K562 (cell line): ENCODE measurements at regions not wholly inside any gene's neighbourhood (a gene's known extent, or its start where the extent isn't known, plus 50 kb on each side); places are given as distances from the start of the nearest gene placed in this dataset.

Source experiments
- ATAC-seq: fragments of 200-7000 bp; cut with Tn5 transposase; 3 replicates; pipeline ENCODE4 v1.9.1; 2020; ENCODE audit warnings: moderate library complexity
- BruUV-seq: library from RNA; stranded (reverse); fragments of 400-500 nt; replicated peaks from 2 replicates; lab custom pipeline; 2021; lab: Mats Ljungman, UMichigan
- CTCF ChIA-PET: fragments of 300-600 bp; formaldehyde crosslinking; extraction: SDS; loops from one replicate; lab custom pipeline; 2021; ENCODE audit warnings: low intra/inter-chr PET ratio; lab: Yijun Ruan, JAX
- POLR2A ChIA-PET: fragments of 300-600, 350-650 bp; sonication (Branson Sonifier 250); formaldehyde crosslinking; extraction: SDS; loops from one replicate; lab custom pipeline; 2021; ENCODE audit warnings: antibody characterized with exemption, inconsistent platforms; lab: Yijun Ruan, JAX
- DNase-seq, 4 experiments: peaks; one replicate each; pipeline versions ENCODE4 v3.0.0 to v3.0.0-alpha.2; 2011 to 2018; ENCODE audit warnings: low spot score in 3 of 4, mixed read lengths in 3 of 4; ENCODE audit errors: extremely low read depth in 1 of 4
- FAIRE-seq: peaks from 2 replicates; lab custom pipeline; 2011; peaks lifted over from hg19 to GRCh38; lab: Jason Lieb, UNC
- H2AFZ ChIP-seq: 2 replicates; pipeline ENCODE4 v1.6.0; 2011; ENCODE audit warnings: low read depth, low read length, control low read depth, inconsistent platforms
- H3K27ac ChIP-seq: fragments of 200-600 bp; 3 replicates; pipeline ENCODE4 v1.8.0; 2011; ENCODE audit warnings: low read depth, mild to moderate bottlenecking, control low read depth, inconsistent platforms, low read length, moderate library complexity, mixed read lengths; ENCODE audit errors: extremely low read depth
- H3K27me3 ChIP-seq, 2 experiments: fragments of 300-600 bp in 1 of 2; 2 replicates in 1 of 2; 3 replicates in 1 of 2; pipeline versions ENCODE4 v1.6.0 to v1.8.0; 2011; ENCODE audit warnings: inconsistent platforms in 2 of 2, low read length in 2 of 2, mild to moderate bottlenecking in 1 of 2, mixed read lengths in 1 of 2, moderate library complexity in 1 of 2; ENCODE audit not compliant: control insufficient read depth in 2 of 2, insufficient read depth in 2 of 2
- H3K36me3 ChIP-seq: fragments of 300-600 bp; 3 replicates; pipeline ENCODE4 v1.8.0; 2011; ENCODE audit warnings: mild to moderate bottlenecking, low read length, inconsistent platforms; ENCODE audit not compliant: control insufficient read depth, insufficient read depth
- H3K4me1 ChIP-seq, 2 experiments: fragments of 200-600 bp in 1 of 2; replicated peaks in 1 of 2; 2 replicates in 1 of 2; 3 replicates in 1 of 2; pipeline versions ENCODE4 v1.5.1 to v1.8.0; 2011; ENCODE audit warnings: inconsistent platforms in 2 of 2, low read length in 2 of 2, mild to moderate bottlenecking in 1 of 2, mixed read lengths in 1 of 2, moderate library complexity in 1 of 2; ENCODE audit not compliant: control insufficient read depth in 2 of 2, insufficient read depth in 2 of 2
- H3K4me2 ChIP-seq: 2 replicates; pipeline ENCODE4 v1.6.1; 2011; ENCODE audit warnings: low read length, control low read depth, inconsistent platforms, mixed read lengths; ENCODE audit not compliant: insufficient read depth
- H3K4me3 ChIP-seq: fragments of 200-600 bp; sonication (generic), shearing (Covaris generic); 2 replicates; pipeline ENCODE4 v1.5.1; 2016; ENCODE audit warnings: control low read depth, inconsistent platforms
- H3K79me2 ChIP-seq: fragments of 200-600 bp; 3 replicates; pipeline ENCODE4 v1.8.0; 2011; ENCODE audit warnings: low read length, inconsistent platforms; ENCODE audit not compliant: control insufficient read depth, insufficient read depth
- H3K9ac ChIP-seq, 2 experiments: 2 replicates each; pipeline versions ENCODE4 v1.6.0 to v1.6.1; 2011; ENCODE audit warnings: low read depth in 2 of 2, low read length in 2 of 2, control low read depth in 1 of 2, inconsistent platforms in 1 of 2, mild to moderate bottlenecking in 1 of 2, mixed read lengths in 1 of 2; ENCODE audit not compliant: insufficient read depth in 1 of 2
- H3K9me1 ChIP-seq: one replicate; pipeline ENCODE4 v1.6.0; 2011; ENCODE audit warnings: inconsistent platforms, mild to moderate bottlenecking, low read length, moderate library complexity; ENCODE audit not compliant: control insufficient read depth, insufficient read depth
- H3K9me3 ChIP-seq: replicated peaks from 2 replicates; pipeline ENCODE4 v1.5.1; 2011; ENCODE audit warnings: low read depth, low read length, inconsistent platforms; ENCODE audit not compliant: control insufficient read depth, insufficient read depth
- H4K20me1 ChIP-seq: replicated peaks from 2 replicates; pipeline ENCODE4 v1.6.1; 2011; ENCODE audit warnings: low read length, inconsistent platforms, mixed read lengths; ENCODE audit not compliant: control insufficient read depth, insufficient read depth
- CBX3 ChIP-seq, 2 experiments: IDR thresholded peaks; 1 replicate in 1 of 2; 2 replicates in 1 of 2; pipeline ENCODE4 v1.6.1; 2012; ENCODE audit warnings: inconsistent platforms in 2 of 2, low read length in 2 of 2, borderline replicate concordance in 1 of 2, control low read depth in 1 of 2
- CHD2 ChIP-seq: IDR thresholded peaks from 2 replicates; pipeline ENCODE4 v1.6.1; 2011; ENCODE audit warnings: low read depth, low read length
- ETV5 ChIP-seq: sonication (generic); formaldehyde crosslinking; IDR thresholded peaks from 2 replicates; pipeline ENCODE4 v1.4.0; 2020; ENCODE audit warnings: low read depth, mild to moderate bottlenecking, missing genetic modification reagents
- FOXA1 ChIP-seq: fragments of 450-650 bp; IDR thresholded peaks from 2 replicates; pipeline ENCODE4 v1.6.1; 2016; ENCODE audit warnings: mild to moderate bottlenecking, borderline replicate concordance
- GABPB1 ChIP-seq: sonication (generic); formaldehyde crosslinking; IDR thresholded peaks from 2 replicates; pipeline ENCODE4 v1.8.0; 2022; ENCODE audit warnings: mild to moderate bottlenecking, missing genetic modification reagents
- RBM15 ChIP-seq: fragments of 200-400 bp; formaldehyde crosslinking; IDR thresholded peaks from 2 replicates; pipeline ENCODE4 v1.6.1; 2018; ENCODE audit warnings: mild to moderate bottlenecking, low read length, moderate library complexity; ENCODE audit not compliant: insufficient read depth
- RFX1 ChIP-seq: fragments of 450-650 bp; IDR thresholded peaks from 2 replicates; pipeline ENCODE4 v1.6.1; 2016; ENCODE audit warnings: mild to moderate bottlenecking, moderate library complexity
- ZNF133 ChIP-seq: fragments of 250-450 bp; sonication (Bioruptor Pico); IDR thresholded peaks from 2 replicates; pipeline ENCODE4 v1.4.0; 2020; ENCODE audit warnings: mild to moderate bottlenecking
- ZNF507 ChIP-seq: conservative IDR thresholded peaks from 2 replicates; pipeline ENCODE4 v1.6.1; 2017; ENCODE audit warnings: missing genetic modification characterization, missing compliant biosample characterization
- WGBS: fragments of 100-300 bp; shearing (Covaris generic); methylation state at CpG from one replicate; pipeline ENCODE4 v1.1.6; 2016; ENCODE audit warnings: low coverage, mixed read lengths; ENCODE audit not compliant: insufficient coverage; ENCODE audit errors: missing lambda C conversion rate; 5-methylcytosine and 5-hydroxymethylcytosine counted together
- in situ Hi-C: fragments of 300-500 bp; cut with MboI; formaldehyde crosslinking; loops from 4 replicates; pipeline ENCODE4 v1.15.0; 2018; ENCODE audit warnings: inconsistent platforms, mixed read lengths
- intact Hi-C: fragments of 100-400 bp; cut with micrococcal nuclease; formaldehyde crosslinking; loops from 2 replicates; pipeline ENCODE4 v1.14.2; 2022
- TF ChIP-seq, protein P1 (sequence below): fragments of 250-450 bp; sonication (Bioruptor Pico); IDR thresholded peaks from 2 replicates; pipeline ENCODE4 v1.5.0; 2021; ENCODE audit warnings: mild to moderate bottlenecking, moderate library complexity
- TF ChIP-seq, protein P2 (sequence below): fragments of 450-650 bp; IDR thresholded peaks from 2 replicates; pipeline ENCODE4 v1.6.1; 2016; ENCODE audit warnings: mild to moderate bottlenecking

DNA sequence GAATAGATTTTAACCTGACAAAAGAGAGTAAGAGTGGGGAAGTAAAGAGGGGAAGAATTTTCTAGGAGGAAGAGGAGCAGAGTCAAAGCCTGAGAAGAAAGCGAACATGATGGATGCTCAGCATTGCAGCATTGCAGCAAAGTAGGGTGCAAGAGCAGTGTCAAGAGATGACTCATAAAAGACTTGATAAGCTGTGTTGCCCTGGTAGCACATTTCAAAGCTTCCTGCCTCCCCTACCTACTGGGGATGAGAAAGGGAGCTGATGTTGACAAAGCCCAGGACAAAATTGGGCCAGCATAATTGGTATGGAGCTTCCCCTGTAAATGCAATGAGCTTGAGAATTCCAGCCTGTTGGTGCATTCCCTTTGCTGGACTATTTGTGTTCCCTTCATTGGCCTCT lies 121.6 kb upstream of the ST8SIA2 start:
- peak; percentile 10; the same call in 1 of the 2 replicates for TF ChIP-seq RFX1
- TF ChIP-seq FOXA1, result no peak
- TF ChIP-seq, all 486 proteins: peak for 1
- 0% methylated on average over 1 of the region's 1 CpG for WGBS
- Histone ChIP-seq H3K9me3 (no peaks in the 10 kb centered on the region), H3K4me3 (no peak overlapping the region), H3K9ac (no peak overlapping the region), H3K4me2 (no peak overlapping the region), H3K27ac (no peak overlapping the region), H4K20me1 (no peaks in the 10 kb centered on the region), H3K27me3 (peaks cover 0 to 6% of the 10 kb centered on the region in 2 experiments; a peak in 2 of 5 replicates), H3K4me1 (no peaks in the 10 kb centered on the region), H2AFZ (no peak overlapping the region), H3K79me2 (no peaks in the 10 kb centered on the region), H3K36me3 (no peaks in the 10 kb centered on the region), H3K9me1 (no peaks in the 10 kb centered on the region)
- intact Hi-C loops, result no loop called here
- ChIA-PET CTCF (no interaction called here), POLR2A (interaction anchor here (0.7 kb wide), 1 partner anchor 778 kb away, joined by 3 read pairs; no protein-coding TSS in a partner anchor)
- no TSS peak for BruUV-seq
- no peak for ATAC-seq
- in situ Hi-C loops, result no loop called here
- DNase-seq, result no peak
- FAIRE-seq, result no peak

DNA sequence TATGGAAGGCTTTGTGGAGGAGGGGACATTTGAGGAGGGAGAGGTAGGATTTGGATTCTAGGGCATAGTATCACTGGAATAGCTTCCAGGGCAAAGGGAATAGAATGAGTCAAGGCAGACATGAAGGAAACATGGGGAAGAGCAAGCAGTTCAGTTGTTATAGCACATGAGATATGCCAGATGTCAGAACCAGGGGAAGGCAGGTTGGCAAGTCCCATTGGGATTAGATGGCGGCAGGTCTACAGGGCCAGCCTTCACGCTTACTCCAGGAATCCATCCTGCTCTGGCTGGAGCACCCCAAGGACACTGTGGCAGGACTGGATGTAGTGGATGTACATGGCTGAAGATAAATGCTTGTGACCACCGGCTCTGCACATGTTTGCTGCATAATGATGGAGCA lies 120.4 kb upstream of the ST8SIA2 start:
- no peak overlapping the region for H3K9ac ChIP-seq
- in situ Hi-C loops, result no loop called here
- FAIRE-seq (no peak), ATAC-seq (no peak), DNase-seq (no peak)
- H3K4me1 ChIP-seq, result no peaks in the 10 kb centered on the region
- peaks cover 0 to 6% of the 10 kb centered on the region in 2 experiments; a peak in 1 of 5 replicates for H3K27me3 ChIP-seq
- ChIA-PET POLR2A (no interaction called here), CTCF (no interaction called here)
- H3K4me2 ChIP-seq, result no peak overlapping the region
- 0% methylated on average over 3 of the region's 3 CpGs for WGBS
- H3K27ac ChIP-seq, result no peak overlapping the region
- H4K20me1 ChIP-seq, result no peaks in the 10 kb centered on the region
- no peaks in the 10 kb centered on the region for H3K9me1 ChIP-seq
- H3K79me2 ChIP-seq, result no peaks in the 10 kb centered on the region
- intact Hi-C loops, result no loop called here
- no peaks in the 10 kb centered on the region for H3K36me3 ChIP-seq
- H2AFZ ChIP-seq, result no peak overlapping the region
- no peaks in the 10 kb centered on the region for H3K9me3 ChIP-seq
- no peak overlapping the region for H3K4me3 ChIP-seq
- no TSS peak for BruUV-seq
- TF ChIP-seq CBX3 (IDR thresholded peaks at IDR 0.05; ENCODE audit: borderline replicate concordance in 1 of 2, low read length in 2 of 2) (no peak), ETV5 (no peak), ZNF133 (no peak), ZNF507 (no peak), CHD2 (no peak), GABPB1 (no peak), RBM15 (no peak)
- TF ChIP-seq, protein P1, sequence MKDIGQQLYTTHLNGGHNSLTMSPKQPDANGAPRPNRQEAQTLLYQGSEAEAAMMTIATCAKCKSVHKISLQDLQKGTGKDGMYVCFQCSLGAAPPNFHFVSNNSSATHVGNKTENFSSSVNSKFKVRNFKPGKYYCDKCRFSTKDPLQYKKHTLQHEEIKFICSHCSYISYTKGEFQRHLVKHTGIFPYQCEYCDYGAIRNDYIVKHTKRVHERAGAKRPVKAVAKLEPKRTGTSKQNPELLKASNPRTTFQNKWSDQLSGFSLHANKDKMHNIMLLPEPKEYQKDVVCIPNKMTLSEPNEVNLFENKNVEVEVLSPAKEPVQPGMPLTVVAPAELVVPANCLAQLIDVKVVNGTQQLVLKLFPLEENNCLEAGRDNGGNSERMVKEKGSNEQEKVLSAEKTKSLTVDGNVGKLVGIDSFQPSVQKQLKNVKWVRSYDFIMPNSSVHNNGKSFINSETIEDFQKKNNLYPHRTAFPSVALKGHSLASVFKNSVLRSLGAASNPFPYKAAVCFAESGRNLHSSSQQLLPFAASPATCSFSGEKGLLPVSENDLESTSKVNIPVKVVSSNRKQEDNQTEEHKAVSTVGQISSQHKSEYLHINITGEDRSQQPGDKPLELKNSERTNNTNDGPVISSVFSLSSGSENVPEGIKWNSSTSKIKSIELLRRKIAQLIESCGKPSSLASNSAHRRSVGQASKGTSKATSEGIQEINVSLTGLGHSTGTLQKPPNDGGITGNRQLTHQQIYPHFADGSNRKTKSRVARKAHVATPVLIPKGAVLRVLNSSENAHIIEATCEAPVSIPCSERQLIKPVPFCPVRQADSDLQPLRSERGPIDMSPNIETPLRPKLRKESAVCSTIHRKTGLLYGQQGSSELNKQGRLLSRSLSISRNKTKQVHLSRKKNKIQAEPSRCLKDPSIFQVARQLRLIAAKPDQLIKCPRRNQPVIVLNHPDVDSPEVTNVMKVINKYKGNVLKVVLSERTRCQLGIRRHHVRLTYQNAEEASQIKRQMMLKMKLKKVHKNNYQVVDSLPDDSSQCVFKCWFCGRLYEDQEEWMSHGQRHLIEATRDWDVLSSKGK (CRISPR knock-in tag), result no peak
- TF ChIP-seq, protein P2, sequence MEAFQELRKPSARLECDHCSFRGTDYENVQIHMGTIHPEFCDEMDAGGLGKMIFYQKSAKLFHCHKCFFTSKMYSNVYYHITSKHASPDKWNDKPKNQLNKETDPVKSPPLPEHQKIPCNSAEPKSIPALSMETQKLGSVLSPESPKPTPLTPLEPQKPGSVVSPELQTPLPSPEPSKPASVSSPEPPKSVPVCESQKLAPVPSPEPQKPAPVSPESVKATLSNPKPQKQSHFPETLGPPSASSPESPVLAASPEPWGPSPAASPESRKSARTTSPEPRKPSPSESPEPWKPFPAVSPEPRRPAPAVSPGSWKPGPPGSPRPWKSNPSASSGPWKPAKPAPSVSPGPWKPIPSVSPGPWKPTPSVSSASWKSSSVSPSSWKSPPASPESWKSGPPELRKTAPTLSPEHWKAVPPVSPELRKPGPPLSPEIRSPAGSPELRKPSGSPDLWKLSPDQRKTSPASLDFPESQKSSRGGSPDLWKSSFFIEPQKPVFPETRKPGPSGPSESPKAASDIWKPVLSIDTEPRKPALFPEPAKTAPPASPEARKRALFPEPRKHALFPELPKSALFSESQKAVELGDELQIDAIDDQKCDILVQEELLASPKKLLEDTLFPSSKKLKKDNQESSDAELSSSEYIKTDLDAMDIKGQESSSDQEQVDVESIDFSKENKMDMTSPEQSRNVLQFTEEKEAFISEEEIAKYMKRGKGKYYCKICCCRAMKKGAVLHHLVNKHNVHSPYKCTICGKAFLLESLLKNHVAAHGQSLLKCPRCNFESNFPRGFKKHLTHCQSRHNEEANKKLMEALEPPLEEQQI, result no peak
